ENCODE measurements at regions not wholly inside any gene's neighbourhood (a gene's known extent, or its start where the extent isn't known, plus 50 kb on each side); places are given as distances from the start of the nearest gene placed in this dataset.
"Not testable (repeated sequence)": the region's sequence is repeated elsewhere in the genome, so short reads cannot be mapped to it uniquely, and the experiment has no call there.

DNA sequence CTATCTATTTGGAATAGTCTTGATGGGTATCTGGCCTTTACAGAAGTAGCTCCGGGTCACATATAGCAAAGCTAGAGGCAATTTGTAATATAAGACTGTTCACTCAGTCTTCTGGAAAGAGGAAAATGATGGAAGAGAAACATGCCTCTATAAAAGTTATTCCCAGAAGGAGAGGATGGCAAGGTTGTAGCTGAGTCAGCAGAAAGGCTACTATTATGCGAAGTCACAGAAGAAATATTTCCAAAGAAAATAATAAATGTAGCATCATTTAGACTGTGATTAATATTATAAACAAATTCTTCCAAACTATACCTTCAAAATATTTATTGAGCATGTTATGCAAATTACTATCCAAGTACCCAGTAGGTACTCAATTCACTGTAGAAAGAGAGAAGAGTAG is 1027.7 kb upstream of the TMEFF2 start:
- DNase-seq (ENCODE audit: low read depth in 4 of 4, low spot score in 3 of 4), result no peak

DNA sequence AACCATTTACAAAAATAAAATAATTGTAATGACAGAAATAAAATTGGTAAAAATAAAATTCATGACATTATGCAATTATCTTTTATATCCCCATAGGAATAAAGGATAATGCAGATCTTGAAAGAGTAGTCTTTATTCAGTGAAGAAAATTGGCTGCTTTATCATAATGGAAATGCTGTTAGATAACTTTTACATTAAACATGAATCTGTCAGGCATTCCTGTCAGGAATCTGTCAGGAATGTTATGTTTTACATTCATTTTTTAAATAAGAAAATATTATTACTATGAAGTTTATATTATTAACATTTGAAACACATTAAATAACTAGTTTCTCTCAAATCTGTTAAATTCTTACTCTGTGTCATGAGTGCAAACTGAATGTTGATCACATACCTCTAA is 1024.7 kb upstream of the TMEFF2 start:
- DNase-seq (ENCODE audit: low read depth in 4 of 4, low spot score in 3 of 4), result no peak

DNA sequence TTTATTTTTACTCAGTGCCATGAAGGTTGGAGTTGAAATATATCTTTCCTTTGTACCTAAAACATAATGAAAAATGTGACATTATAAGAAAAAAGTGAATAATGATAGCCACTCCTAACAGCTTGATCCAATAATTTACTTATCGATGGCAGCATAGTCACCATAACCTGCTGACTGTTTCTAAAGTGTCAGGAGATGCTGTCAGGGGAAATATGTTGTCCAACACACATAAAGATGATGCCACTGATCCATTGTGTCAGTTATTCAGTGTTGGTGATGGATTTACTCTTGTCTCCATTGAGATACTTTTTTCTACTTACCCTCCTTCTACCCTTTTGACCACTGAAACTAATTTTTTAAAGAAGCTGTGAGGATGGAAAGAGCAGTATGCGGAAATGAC is 1006.9 kb upstream of the TMEFF2 start:
- no peak for DNase-seq (ENCODE audit: low read depth in 4 of 4, low spot score in 3 of 4)

DNA sequence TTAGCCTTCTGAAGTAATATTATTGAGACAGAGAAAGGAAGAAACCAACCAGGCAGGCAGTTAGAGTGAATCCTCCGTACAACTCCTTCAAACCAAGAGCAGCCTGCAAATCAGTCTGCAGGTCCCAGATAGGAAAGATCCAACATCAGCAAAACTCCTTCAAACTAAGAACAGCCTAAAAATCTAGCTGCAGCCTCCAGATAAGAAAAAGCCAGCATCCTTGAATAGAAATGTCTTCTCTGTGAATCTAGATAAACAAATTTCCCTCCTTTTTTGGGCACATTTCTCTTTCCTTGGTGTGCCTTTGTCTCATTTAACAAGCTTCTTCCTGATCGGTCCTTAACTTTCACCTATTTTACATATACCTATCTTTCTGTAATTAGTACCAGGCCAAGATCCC is 1004.6 kb upstream of the TMEFF2 start:
- no peak for DNase-seq (ENCODE audit: low read depth in 4 of 4, low spot score in 3 of 4)

DNA sequence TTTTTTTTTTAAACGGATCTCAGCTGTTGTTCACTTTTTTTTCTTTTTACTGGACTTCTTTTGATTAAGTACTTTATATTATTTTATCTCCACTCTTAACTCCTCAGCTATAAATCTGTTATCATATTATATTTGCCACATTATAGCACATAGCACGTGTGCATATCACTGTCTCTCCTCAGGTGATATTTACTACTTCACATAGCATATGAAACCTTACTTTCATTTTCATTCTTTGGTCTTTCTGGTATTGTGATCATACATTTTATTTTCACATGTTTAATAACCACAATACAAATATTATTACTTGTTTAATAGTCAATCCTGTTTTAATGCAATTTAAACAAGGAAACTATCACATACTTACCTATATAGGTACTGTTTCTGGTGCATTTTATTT is 993.1 kb upstream of the TMEFF2 start:
- no peak for DNase-seq (ENCODE audit: low read depth in 4 of 4, low spot score in 3 of 4)

DNA sequence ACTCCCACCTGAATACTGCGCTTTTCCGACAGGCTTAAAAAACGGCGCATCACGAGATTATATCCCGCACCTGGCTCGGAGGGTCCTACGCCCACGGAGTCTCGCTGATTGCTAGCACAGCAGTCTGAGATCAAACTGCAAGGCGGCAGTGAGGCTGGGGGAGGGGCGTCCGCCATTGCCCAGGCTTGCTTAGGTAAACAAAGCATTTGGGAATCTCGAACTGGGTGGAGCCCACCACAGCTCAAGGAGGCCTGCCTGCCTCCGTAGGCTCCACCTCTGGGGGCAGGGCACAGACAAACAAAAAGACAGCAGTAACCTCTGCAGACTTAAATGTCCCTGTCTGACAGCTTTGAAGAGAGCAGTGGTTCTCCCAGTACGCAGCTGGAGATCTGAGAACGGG is 976.2 kb upstream of the TMEFF2 start:
- DNase-seq (ENCODE audit: low read depth in 4 of 4, low spot score in 3 of 4), result not testable (repeated sequence)

DNA sequence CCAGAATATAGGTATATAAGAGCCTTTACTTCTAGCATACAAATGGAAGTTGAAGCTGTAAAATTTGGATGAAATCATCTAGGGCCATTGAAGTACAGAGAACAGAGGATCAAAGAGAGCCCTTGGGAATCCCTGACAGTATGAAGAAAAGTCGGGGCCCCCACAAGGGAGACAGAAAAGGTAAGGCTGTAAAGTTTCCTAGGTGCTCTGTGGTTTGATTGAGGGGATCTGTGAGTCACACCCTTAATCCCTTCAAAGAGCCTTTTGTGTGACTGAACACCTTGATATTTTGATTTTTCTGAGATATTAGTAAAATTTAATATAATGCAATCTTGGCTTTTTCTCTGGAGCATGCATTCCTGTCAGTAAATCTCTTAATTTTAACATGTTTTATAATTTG is 961.7 kb upstream of the TMEFF2 start:
- no peak for DNase-seq (ENCODE audit: low read depth in 4 of 4, low spot score in 3 of 4)

DNA sequence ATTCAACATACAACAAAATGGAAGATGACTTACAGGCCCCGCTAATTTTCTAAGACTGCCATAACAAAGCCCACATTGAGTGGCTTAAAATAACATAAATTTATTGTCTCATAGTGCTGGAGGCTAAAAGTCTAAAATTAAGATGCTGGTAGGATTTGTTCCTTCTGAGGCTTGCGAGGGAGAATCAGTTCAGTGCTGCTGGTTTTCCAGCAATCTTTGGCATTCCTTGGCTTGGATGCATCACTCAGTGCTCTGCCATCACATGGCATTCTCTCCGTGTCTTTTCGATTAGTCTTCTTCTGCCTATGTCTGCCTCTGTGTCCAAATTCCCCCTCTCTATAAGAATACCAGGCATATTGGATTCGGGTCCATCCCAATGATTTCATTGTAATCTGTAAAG is 959.3 kb upstream of the TMEFF2 start:
- no peak for DNase-seq (ENCODE audit: low read depth in 4 of 4, low spot score in 3 of 4)

DNA sequence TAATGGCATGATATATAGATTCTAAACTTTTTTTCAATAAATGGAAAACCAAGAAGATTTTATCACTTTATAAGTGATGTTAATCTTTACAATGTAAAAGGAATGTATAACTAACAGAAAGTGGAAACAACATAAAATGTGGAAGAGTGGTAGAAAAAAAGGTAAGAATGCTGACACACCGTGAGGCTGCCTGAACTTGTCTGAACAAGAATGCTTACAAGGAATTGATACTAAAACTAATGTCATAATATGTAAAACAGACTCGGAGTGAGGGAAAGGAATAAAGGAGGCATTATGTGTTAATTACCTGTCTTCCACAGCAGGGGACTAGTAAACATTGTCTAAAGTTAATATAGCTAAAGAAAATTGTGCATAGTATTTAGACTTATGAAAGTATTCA is 958.8 kb upstream of the TMEFF2 start:
- no peak for DNase-seq (ENCODE audit: low read depth in 4 of 4, low spot score in 3 of 4)

DNA sequence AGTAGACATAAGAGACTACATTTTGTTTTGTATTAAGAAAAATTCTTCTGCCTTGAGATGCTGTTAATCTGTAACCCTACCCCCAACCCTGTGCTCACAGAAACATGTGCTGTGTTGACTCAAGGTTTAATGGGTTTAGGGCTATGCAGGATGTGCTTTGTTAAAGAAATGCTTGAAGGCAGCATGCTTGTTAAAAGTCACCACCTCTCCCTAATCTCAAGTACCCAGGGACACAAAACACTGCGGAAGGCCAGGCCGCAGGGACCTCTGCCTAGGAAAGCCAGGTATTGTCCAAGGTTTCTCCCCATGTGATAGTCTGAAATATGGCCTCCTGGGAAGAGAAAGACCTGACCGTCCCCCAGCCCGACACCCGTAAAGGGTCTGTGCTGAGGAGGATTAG is 947.7 kb upstream of the TMEFF2 start:
- not testable (repeated sequence) for DNase-seq (ENCODE audit: low read depth in 4 of 4, low spot score in 3 of 4)

DNA sequence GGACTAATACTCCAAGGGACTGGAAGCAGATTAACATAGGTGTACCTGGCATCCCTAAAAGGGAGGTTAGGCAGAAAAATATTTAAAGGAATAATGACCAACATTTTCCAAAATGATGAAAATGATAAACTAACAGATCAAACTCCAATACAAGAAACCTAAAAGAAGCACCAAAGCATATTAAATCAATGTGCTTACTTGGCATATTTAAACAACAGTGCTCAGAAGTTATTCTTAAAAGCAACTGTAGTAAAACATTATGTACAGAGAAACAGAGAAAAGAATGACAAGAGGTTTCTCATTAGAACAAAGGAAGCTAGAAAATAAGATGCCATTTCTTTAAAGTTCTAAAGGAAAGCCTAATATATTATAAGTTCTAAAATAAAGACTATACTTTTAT is 947.3 kb upstream of the TMEFF2 start:
- DNase-seq (ENCODE audit: low read depth in 4 of 4, low spot score in 3 of 4), result no peak

DNA sequence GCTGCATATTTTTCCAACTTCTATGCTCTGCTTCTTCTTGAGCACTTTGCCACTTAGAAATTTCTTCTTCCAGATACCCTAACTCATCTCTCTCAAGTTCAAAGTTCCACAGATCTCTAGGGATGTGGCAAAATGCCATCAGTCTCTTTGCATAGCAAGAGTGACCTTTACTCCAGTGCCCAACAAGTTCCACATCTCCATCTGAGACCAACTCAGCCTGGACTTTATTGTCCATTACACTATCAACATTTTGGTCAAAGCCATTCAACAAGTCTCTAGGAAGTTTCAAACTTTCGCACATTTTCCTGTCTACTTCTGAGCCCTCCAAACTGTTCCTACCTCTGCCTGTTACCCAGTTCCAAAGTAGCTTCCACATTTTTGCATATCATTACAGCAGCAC is 946.2 kb upstream of the TMEFF2 start:
- not testable (repeated sequence) for DNase-seq (ENCODE audit: low read depth in 4 of 4, low spot score in 3 of 4)

DNA sequence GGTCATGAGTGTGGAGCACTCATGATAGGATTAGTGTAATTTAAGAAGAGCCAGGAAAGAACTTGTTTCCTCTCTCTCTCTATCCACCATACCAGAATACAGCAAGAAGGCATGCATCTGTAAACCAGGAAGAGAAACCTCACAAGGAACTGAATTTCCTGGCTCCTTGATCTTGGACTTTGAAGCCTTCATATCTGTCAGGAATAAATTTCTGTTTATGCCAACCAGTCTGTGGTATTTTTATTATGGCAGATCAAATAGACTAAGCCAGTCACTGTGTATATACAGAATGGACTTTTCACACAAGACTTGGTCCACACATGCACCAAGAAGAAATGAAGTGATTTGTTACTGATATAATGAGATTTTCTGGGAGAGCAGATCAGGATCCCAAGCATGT is 930.1 kb upstream of the TMEFF2 start:
- DNase-seq (ENCODE audit: low read depth in 4 of 4, low spot score in 3 of 4), result no peak

DNA sequence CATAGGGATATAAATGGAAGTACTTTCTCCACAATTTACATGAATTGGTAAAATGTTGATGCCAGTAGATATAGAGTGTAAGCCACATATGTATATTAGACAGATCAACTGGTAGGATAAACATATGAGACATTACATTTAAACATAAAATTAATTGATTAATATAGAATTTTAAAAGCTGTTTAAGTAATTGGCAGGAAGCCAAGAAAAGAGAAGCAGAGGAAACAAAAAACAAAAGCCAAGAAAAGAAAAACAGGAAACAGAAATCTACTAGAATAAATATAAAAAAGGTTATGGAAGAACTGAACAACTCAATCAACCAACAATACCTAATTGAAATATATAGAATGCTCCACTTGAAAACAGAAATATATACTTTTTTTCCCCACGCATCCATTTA is 920.1 kb upstream of the TMEFF2 start:
- DNase-seq (ENCODE audit: low read depth in 4 of 4, low spot score in 3 of 4), result no peak

DNA sequence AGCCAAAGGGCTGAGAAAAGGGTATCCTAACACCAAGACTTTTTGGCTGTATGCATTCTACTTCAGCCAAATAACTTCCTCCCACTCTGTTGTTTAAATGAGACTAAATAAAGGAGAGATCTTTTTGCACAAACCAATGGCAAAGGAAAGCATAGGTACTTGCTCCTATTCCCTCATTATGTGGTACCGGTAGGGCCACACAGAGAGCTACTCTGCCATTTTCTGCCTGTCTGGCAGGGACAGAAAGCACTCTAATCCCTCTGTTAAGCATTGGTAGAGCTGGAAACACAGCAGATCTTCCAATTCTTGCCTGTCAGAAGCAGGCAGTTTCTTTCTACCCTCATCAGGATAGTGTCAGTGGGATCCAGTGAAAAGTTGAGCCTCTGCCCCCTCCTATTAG is 918.3 kb upstream of the TMEFF2 start:
- no peak for DNase-seq (ENCODE audit: low read depth in 4 of 4, low spot score in 3 of 4)

DNA sequence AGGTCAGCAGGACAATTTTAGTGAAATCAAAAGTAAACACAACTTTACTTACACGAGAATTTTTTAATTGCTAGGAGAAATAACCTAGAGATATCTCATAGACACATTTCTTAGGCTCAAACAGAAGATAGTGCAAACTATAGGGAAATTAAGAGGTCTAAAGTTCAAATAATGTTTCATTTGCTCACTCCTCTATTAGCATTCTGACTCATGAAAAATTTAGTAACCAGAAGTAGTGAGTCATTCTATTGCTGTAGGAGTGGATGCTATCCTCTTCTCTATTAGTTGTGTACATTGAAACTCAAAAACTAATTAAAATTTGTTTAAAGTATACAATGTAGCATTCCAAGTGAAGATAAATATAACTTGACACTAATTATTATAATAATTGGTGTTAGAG is 908.3 kb upstream of the TMEFF2 start:
- DNase-seq (ENCODE audit: low read depth in 4 of 4, low spot score in 3 of 4), result no peak

DNA sequence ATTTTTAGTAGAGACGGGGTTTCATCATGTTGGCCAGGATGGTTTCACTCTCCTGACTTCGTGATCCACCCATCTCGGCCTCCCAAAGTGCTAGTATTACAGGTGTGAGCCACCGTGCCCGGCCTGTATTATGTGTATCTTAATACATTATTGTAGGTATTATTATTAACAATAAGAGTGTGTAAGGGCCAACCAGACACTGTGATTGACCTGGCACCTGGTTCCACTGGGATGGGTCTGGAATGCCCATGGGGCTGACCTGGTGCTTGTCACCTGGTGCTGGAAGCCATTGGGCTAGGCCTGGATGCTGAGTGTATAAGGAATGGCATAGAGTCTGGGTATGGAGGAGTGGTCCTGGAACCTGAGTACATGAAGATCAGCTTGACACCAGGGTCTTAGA is 906.9 kb upstream of the TMEFF2 start:
- DNase-seq (ENCODE audit: low read depth in 4 of 4, low spot score in 3 of 4), result no peak

DNA sequence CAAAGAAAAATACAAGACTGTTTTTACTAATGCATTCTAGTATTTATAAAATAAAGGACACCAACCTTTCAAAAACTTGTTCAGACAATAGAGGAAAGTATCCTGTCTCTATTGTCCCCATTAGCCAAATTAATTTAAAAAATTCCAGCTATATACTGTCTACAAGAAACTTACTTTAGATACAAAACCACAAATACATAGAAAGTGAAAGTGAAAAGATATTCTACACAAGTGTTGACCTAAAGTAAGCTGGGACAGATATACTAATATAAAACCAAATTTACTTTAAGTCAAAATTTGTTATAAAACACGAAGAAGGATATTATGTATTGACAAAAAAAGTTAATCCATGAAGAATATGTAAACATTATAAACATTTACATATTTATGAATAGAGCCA is 893.3 kb upstream of the TMEFF2 start:
- DNase-seq (ENCODE audit: low read depth in 4 of 4, low spot score in 3 of 4), result no peak

DNA sequence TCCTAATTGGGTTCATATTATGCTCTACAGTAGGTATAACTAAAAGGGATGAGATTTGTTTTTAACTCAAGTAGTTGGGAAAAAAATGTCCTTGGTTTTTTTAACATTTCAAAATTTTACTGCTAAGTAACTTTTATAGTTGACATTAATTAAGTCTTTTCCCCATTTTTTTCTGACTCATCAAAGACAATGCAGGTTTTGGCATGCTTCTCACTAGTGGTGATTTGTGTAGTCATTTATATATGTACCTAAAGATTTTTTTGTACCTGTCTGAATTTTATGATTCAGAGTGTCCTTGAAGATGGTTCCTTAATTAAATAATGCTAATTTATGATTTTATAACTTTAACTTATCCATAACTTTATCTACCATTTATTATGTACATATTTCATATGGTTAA is 882.3 kb upstream of the TMEFF2 start:
- DNase-seq (ENCODE audit: low read depth in 4 of 4, low spot score in 3 of 4), result no peak

DNA sequence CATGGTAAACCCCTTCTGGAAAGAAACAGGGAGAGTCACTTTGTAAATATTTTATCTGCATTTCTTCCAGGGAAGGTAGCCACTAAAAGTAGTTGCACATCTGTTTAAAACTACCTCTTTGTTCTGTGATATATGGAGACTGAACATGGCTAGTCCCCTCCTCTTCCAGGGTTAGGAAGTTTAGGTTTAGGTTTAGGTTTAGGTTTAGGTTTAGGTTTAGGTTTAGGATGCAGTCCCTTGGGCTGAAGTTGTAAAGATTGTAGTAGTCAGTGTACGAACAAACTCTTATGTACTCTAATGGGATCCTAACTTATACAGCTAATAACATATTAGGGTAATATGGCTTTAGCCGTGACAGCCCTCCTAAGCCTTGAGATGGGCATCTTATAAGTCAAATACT is 880.2 kb upstream of the TMEFF2 start:
- no peak for DNase-seq (ENCODE audit: low read depth in 4 of 4, low spot score in 3 of 4)

DNA sequence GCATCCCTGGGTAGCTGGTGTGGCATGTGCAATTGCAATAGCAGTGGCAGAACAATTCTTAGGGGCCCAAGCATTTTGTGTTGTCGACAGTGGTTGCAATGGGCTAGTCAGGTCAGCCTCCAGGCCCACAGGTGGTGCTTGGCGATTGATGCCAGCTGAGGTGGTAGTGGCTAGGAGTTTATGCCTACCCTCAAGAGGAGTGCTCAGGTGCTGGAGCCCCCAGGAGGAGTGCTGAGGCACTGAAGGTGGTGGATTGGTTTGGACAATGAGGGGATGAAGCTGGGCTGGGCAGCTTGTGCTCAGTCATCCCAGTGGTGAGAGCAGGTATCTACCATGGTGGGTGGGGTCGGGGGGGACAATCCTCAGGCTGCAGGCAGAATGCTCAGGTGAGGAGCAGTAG is 877.9 kb upstream of the TMEFF2 start:
- DNase-seq (ENCODE audit: low read depth in 4 of 4, low spot score in 3 of 4), result no peak

DNA sequence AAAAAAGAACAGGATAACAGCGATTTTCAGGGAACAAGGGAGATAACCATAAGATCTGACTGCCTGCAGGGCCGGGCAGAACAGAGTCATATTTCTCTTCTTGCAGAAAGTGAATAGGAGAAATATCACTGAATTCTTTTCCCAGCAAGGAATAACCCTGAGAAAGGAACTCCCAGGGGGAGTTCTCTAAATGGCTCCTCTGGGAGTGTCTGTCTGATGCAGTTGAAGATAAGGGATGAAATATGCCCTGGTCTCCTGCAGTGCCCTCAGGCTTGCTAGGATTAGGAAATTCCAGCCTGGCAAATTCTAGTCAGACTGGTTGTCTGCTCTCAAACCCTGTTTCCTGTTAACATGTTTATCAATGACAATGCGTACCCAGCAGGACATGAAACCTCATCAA is 830.8 kb upstream of the TMEFF2 start:
- DNase-seq (ENCODE audit: low read depth in 4 of 4, low spot score in 3 of 4), result not testable (repeated sequence)

DNA sequence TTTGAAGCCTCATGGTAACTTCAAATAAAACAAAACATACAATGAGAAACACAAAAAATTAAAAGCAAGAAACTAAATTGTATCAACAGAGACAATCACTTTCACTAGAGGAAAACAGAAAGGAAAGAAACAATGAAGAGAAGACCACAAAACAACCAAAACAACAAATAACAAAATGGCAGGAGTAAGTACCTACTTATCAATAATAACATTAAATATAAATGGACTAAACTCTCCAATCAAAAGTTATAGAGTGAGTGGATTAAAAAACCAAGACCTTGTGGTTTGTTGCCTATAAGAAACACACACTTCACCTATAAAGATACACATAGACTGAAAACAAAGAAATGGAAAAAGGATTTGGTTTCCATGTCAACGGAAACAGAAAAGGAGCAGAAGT is 830.1 kb upstream of the TMEFF2 start:
- no peak for DNase-seq (ENCODE audit: low read depth in 4 of 4, low spot score in 3 of 4)

DNA sequence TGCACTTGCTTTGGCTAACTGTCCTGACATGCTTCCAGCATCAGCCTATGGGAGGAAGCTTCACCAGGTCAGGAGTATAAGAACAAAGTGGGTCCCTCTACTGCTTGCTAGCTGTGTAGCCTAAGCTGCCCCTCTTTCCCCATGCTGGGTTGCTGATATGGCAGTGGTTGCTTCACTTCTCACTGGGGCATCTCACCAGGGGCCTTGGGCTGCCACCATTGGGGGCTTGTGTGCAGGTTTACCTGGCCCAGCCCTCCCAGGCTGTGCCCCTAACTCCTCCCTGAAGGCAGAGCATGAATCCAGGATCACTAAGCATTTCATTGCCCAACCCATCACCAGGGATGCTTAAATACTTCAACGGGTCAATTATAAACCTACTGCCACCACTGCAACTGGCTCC is 817.1 kb upstream of the TMEFF2 start:
- no peak for DNase-seq (ENCODE audit: low read depth in 4 of 4, low spot score in 3 of 4)
